DND-41 (cell line): ENCODE measurements at regions not wholly inside any gene's neighbourhood (a gene's known extent, or its start where the extent isn't known, plus 50 kb on each side); places are given as distances from the start of the nearest gene placed in this dataset.
A peak's percentile ranks its signal among the peaks of the same experiment; 100 is the strongest.

Experiments
- ATAC-seq: fragments of 200-7000 bp; cut with Tn5 transposase; 3 replicates; pipeline ENCODE4 v1.9.1; 2021; ENCODE audit warnings: low read depth; ENCODE audit not compliant: insufficient read depth
- DNase-seq: peaks from one replicate; pipeline ENCODE4 v3.0.0-alpha.2; 2020
- H2AFZ ChIP-seq: 2 replicates; pipeline ENCODE4 v1.6.0; 2012; ENCODE audit warnings: low read depth, low read length
- H3K27ac ChIP-seq: 2 replicates; pipeline ENCODE4 v1.5.1; 2012; ENCODE audit warnings: low read length, inconsistent platforms
- H3K27me3 ChIP-seq: fragments of 200-600 bp; sonication (generic); 2 replicates; pipeline ENCODE4 v1.6.0; 2012; ENCODE audit warnings: low read length, mild to moderate bottlenecking, inconsistent platforms; ENCODE audit not compliant: insufficient read depth, poor library complexity
- H3K36me3 ChIP-seq: 2 replicates; pipeline ENCODE4 v1.5.1; 2012; ENCODE audit warnings: low read length, inconsistent platforms; ENCODE audit not compliant: insufficient read depth
- H3K4me1 ChIP-seq: 2 replicates; pipeline ENCODE4 v1.5.1; 2012; ENCODE audit warnings: mild to moderate bottlenecking, low read length; ENCODE audit not compliant: insufficient read depth
- H3K4me2 ChIP-seq: 2 replicates; pipeline ENCODE4 v1.6.0; 2012; ENCODE audit warnings: mild to moderate bottlenecking, moderate library complexity, low read length, inconsistent platforms; ENCODE audit not compliant: insufficient read depth
- H3K4me3 ChIP-seq, 2 experiments: fragments of 200-600 bp in 1 of 2; shearing (Covaris generic) in 1 of 2; 2 replicates each; pipeline ENCODE4 v1.5.1; 2012 to 2016; ENCODE audit warnings: inconsistent platforms in 2 of 2, low read length in 2 of 2, mild to moderate bottlenecking in 2 of 2, low read depth in 1 of 2, moderate library complexity in 1 of 2
- H3K79me2 ChIP-seq: 2 replicates; pipeline ENCODE4 v1.6.0; 2012; ENCODE audit warnings: low read length, inconsistent platforms; ENCODE audit not compliant: insufficient read depth
- H3K9ac ChIP-seq: 2 replicates; pipeline ENCODE4 v1.6.0; 2012; ENCODE audit warnings: low read depth, mild to moderate bottlenecking, inconsistent platforms, low read length, moderate library complexity
- H3K9me3 ChIP-seq: 2 replicates; pipeline ENCODE4 v1.5.1; 2012; ENCODE audit warnings: low read length, moderate library complexity, mild to moderate bottlenecking, inconsistent platforms; ENCODE audit not compliant: insufficient read depth, severe bottlenecking
- H4K20me1 ChIP-seq: 2 replicates; pipeline ENCODE4 v1.6.0; 2012; ENCODE audit warnings: low read length; ENCODE audit not compliant: insufficient read depth
- EZH2 ChIP-seq: IDR thresholded peaks from 3 replicates; pipeline ENCODE4 v1.6.1; 2012; ENCODE audit warnings: borderline replicate concordance, low read depth, mild to moderate bottlenecking, moderate library complexity, low read length, inconsistent platforms; ENCODE audit not compliant: severe bottlenecking
- TF ChIP-seq, protein P1 (sequence below): IDR thresholded peaks from 2 replicates; pipeline ENCODE4 v1.5.1; 2012; ENCODE audit warnings: borderline replicate concordance, low read length, moderate library complexity, mild to moderate bottlenecking; ENCODE audit not compliant: poor library complexity, severe bottlenecking; ENCODE audit errors: extremely low read depth

DNA sequence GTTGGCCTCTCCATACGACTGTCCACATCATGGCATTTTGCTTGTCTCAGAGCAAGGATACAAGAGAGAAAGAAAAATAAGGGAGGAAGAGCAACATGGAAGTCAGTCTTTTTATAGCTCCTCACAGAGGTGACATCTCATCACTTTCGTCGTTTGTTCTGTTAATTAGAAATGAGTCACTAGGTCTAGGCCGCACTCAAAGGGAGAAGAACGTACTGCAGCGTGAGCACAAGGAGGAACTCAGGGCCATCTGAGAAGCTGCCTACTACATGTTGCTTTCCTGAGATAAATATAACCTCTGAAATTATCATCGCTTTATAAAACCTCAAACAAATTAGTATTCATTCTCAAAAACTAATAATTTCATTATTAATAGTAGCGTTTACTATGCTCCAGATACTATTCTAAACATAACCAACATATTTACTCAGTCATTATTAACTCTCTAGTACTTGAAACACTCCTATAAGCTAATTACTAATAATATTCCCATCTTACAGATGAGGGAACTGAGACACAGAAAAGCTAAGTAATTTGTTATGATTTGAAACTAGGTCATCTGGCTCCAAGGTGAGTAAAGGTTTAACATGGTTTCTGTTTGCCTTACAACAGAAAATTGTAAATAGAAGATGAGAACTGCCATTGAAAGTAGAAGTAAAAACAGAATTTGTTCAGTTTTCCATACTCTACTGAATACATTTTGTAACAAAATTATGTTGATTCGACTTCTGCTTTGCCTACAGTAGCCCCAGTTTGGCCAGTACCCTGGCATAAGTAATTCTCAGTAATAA lies 213.2 kb upstream of the UGT8 start:
- H2AFZ ChIP-seq: no peak overlapping the region
- no peak overlapping the region for H3K4me3 ChIP-seq
- ATAC-seq: no peak

DNA sequence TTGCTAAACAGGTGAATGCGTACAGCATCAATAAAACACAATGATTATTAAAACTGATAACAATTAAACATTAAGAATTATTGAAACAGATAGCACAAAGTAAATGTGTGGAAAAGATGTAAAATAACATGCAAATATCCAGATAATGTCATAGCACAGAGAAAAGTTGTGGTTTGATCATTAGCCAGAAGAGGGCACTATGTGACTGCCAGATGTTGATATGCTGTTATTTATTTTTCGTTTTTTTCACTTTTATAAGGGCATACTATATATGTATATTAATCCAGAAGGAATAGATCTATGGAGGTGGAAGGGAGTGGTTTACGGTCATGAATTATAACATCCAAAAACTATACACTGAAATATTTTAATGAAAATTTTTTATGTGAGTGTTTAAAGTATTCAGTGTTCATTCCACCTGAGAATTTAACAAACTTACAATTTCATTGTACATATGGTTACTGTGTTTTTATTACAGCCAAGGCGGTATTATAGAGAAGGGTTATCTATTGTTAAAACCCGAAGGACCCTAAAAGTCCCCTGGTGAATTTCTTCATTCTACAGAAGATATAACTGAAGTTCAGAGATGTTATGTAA lies 211.9 kb upstream of the UGT8 start:
- TF ChIP-seq EZH2: no peak
- TF ChIP-seq, protein P1, sequence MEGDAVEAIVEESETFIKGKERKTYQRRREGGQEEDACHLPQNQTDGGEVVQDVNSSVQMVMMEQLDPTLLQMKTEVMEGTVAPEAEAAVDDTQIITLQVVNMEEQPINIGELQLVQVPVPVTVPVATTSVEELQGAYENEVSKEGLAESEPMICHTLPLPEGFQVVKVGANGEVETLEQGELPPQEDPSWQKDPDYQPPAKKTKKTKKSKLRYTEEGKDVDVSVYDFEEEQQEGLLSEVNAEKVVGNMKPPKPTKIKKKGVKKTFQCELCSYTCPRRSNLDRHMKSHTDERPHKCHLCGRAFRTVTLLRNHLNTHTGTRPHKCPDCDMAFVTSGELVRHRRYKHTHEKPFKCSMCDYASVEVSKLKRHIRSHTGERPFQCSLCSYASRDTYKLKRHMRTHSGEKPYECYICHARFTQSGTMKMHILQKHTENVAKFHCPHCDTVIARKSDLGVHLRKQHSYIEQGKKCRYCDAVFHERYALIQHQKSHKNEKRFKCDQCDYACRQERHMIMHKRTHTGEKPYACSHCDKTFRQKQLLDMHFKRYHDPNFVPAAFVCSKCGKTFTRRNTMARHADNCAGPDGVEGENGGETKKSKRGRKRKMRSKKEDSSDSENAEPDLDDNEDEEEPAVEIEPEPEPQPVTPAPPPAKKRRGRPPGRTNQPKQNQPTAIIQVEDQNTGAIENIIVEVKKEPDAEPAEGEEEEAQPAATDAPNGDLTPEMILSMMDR: peak; percentile 79
- H3K9me3 ChIP-seq: no peaks in the 10 kb centered on the region
- H3K9ac ChIP-seq: no peak overlapping the region
- H4K20me1 ChIP-seq: 0 out of 2 replicates have a peak, but pooled peaks cover 4% of the 10 kb centered on the region
- no peak overlapping the region for H3K4me2 ChIP-seq
- no peak overlapping the region for H2AFZ ChIP-seq
- H3K4me1 ChIP-seq: no peaks in the 10 kb centered on the region
- no peaks in the 10 kb centered on the region for H3K27me3 ChIP-seq
- no peak; the same call in 2 of the 3 replicates for ATAC-seq
- no peaks in the 10 kb centered on the region for H3K36me3 ChIP-seq
- H3K27ac ChIP-seq: no peak overlapping the region
- H3K79me2 ChIP-seq: no peaks in the 10 kb centered on the region
- no peak for DNase-seq
- no peak overlapping the region for H3K4me3 ChIP-seq

More for the DNA sequence above, 213.2 kb upstream of the UGT8 start:
- Histone ChIP-seq H4K20me1 (0 out of 2 replicates have a peak, but pooled peaks cover 4% of the 10 kb centered on the region), H3K9ac (no peak overlapping the region), H3K36me3 (no peaks in the 10 kb centered on the region), H3K9me3 (no peaks in the 10 kb centered on the region), H3K4me1 (no peaks in the 10 kb centered on the region), H3K27me3 (no peaks in the 10 kb centered on the region), H3K79me2 (no peaks in the 10 kb centered on the region), H3K27ac (no peak overlapping the region), H3K4me2 (no peak overlapping the region)
- no peak for TF ChIP-seq EZH2
- TF ChIP-seq, protein P1: no peak
- DNase-seq: no peak

DNA sequence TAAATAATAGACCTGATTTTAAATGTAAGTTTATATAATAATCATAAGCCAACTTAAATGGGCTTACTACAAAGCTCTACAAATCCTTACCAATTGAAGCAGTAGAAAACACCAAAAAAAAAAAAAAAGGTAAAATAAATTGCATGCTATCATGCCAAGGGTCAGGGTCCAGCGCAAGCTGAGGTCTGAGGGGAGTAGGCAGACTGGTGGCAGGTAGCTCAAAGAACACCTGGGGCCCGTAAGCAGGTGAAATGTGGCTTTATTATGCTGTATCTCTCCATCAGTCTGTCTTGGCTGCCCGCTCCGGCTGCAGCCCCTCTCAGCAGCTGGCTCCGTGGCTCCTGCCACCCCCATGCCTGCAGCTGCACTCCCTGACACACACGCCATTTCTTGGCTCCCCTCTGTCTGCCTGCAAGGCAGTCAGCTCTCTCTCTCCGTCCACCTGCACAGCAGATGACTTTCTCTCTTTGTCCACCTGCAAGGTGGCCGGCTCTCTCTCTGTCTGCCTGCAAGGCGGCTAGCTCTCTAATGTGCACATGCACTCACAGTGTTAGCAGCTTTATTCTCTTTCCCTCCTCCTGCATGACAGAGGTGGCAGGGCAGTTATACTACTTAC lies 209.4 kb upstream of the UGT8 start:
- Histone ChIP-seq H2AFZ (no peak overlapping the region), H3K4me3 (no peak overlapping the region)
- no peak for ATAC-seq

More for the DNA sequence above, 209.4 kb upstream of the UGT8 start:
- Histone ChIP-seq H3K36me3 (no peaks in the 10 kb centered on the region), H4K20me1 (0 out of 2 replicates have a peak, but pooled peaks cover 4% of the 10 kb centered on the region), H3K4me2 (no peak overlapping the region), H3K9ac (no peak overlapping the region), H3K27me3 (no peaks in the 10 kb centered on the region), H3K27ac (no peak overlapping the region), H3K9me3 (no peaks in the 10 kb centered on the region), H3K79me2 (no peaks in the 10 kb centered on the region), H3K4me1 (no peaks in the 10 kb centered on the region)
- DNase-seq: no peak
- TF ChIP-seq EZH2: no peak
